Kidney capillary endothelial cell (primary cell): ENCODE measurements at regions not wholly inside any gene's neighbourhood (a gene's known extent, or its start where the extent isn't known, plus 50 kb on each side); places are given as distances from the start of the nearest gene placed in this dataset.
"Not testable (repeated sequence)": the region's sequence is repeated elsewhere in the genome, so short reads cannot be mapped to it uniquely, and the experiment has no call there.

ENCODE experiments used
- DNase-seq: peaks from one replicate; pipeline ENCODE4 v3.0.0-alpha.2; 2018; ENCODE audit warnings: low spot score

DNA sequence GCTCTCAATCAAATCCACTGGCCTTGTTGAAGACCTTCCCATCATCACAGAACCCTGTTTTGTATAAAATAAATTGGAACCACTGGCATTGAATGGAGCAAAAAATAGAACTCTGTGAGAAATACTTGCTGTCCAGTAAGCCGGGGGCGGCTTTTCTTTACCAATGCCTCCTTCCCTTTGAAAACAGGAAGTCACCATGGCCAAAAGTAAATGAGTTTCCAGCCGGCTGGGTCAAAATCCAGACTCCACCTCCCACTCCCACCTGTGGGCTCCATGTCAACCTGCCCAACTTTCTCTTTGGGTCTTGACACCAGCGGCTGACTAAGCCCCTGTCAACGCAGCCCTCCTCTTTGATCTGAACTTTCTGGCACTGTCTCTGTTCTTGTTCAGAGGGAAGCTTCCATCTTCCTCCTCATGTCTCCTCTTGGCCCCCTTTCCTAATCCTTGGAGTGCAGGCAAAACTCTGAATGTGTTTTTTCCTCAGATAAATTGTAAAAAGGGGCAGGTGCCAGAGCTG is 95.2 kb downstream of the TFAP2C start:
- no peak for DNase-seq

GRCh38 chr20:56730003-56730402 is 100.9 kb downstream of the TFAP2C start:
- DNase-seq = no peak

DNA sequence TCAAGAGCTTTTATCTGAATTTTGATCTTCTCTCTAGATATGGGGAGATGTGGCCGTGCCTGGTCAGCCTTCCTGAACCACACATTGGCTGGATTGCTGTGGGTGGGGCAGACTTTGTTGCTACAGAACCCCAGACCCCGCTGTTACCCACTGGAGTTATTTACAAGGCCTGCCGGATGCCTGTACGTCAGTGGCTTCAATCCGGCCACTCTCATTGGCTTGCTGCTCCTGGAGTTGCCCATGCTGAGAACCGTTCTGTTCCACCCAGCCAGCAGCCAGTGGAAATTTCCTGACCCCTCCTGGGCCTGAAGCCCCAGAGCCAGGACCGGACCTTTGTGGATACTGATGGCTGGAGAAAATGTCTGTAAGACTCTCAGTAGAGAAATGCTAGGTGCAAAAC is 101.9 kb downstream of the TFAP2C start:
- DNase-seq = no peak

- no peak for DNase-seq
Observed at GRCh38 chr20:56731476-56731875, 102.4 kb downstream of the TFAP2C start.

GRCh38 chr20:56733967-56734366 is 104.9 kb downstream of the TFAP2C start:
- DNase-seq = no peak

DNA sequence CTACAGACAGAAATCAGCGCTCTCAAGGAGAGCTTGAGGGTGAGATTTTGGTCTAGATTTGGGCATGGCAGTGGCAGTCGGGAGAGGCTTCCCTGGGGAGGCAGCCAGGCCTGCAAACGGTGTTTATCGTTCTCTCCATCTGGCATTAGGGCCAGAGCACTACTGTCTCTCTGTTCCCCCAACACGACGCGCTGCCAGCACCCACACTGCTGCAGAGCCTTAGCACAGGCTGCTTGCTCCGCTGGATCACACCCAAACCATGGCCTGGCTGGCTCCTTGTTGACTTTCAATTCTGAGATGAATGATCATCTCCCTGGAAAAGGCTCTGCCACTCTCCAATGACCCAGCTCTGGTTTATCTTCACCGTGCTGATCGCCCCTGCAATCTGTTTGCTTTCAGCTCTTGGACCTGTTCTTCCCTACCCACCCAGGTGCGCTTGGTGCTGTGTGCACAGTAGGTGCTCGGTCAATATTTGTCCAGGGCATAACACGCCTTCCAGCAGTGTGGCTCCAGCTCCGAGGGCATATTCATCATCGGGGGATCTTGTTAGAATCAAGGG is 106.1 kb downstream of the TFAP2C start:
- no peak for DNase-seq

DNA sequence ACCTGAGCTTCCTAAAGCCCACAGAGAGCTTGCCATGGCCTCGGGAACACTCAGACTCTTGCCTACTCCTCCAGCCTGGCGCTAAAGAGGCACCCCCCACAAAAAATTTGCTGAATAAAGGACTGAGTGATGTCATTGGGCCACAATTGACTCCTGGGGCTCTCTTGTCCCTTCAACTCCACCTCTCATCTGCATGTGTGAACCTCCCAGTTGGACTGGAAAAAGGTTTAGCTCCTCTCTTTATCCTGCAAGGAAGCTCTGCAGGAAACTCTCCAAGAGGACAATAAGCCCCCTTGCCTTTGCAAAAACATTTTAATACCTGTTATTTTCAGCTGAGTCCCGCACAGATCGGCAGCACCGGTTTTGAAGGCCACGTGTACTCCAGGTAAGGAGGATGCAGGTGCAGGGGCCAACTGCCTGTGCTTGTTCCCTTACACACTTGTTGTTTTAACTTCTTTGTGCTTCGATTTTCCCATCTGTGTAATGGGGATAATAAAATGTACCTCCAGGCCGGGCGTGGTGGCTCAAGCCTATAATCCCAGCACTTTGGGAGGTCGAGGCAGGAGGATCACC is 107.3 kb downstream of the TFAP2C start:
- no peak for DNase-seq

- not testable (repeated sequence) for DNase-seq
Observed at GRCh38 chr20:56744325-56744821, 115.3 kb downstream of the TFAP2C start.

DNA sequence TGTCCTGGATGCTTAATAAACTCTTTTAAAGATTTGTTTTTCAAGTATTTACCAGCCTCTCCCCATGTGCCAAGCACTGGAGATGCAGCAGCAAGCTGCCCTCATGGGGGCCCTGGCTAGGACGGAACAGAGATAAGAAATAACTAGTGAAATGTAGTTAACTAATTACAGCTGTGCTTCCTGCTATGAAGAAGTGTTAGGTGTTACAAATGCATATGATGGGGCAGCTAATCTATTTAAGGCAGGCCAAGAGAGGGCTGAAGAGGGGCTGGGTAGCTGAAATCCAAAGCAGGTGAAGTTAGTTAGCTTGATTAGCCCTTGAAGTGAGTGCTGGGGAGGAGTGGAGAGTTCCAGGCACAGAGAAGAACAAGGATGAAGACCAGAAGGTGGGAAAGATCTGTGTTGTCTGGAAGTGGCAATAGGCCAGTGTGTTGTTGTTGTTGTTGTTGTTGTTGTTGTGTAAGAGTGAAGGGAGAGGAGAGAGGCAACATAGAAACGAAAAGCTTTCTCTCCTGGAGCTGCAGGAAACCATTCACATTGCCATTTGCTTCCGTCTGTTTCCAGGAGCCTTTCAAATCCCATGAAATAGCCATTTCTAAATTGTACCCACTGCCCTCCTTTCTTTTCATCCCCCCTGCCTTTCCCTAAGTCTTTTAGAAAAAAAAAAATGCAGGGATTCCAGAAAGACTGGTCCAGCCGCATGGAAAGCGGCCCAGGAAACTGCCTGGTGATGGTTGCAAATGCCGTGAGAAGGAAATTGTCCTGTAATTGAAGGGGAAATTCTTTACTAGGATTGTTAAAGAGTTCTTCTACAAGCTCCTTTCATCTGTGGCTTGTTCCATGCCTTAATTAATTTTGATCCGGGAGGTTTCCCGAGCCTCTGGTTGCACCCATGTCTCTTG is 119.6 kb downstream of the TFAP2C start:
- no peak for DNase-seq

DNA sequence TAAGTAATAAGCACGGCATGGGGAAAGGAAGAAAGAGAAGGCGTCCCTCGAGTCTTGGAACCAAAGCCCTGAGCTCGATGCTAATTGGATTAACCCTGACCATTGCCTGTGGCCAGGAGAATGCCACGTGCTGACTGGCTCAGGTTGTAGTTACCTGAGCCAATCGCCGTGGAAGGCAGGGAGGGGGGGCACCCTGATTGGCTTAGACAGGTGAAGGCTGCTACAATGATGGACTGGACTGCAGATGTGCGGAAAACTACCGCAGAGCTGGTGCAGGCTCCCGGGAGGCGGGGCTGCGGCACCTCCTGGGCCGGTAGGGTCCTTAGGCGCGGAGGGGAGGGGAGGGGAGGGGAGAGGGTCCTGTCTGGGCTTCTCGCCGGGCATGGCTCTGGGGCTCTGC is 121.3 kb downstream of the TFAP2C start:
- DNase-seq = no peak

GRCh38 chr20:56752274-56752673 is 123.2 kb downstream of the TFAP2C start:
- DNase-seq = no peak

DNA sequence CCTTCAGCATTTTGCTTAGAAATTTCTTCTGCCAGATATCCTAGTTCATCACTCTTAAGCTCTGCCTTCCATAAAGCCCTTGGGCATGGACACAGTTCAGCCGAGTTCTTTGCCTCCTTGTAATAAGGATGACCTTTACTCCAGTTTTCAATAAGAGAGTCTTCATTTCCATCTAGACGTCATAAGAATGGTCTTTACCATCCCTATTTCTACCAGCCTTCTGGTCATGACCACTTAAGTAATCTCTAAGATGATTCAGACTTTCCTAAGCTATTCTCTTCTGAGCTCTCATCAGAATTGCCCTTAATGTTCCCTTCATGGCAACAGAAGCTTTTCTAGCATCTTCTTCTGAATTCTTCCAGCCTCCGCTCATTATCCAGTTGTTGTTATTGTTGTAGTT is 126.1 kb downstream of the TFAP2C start:
- DNase-seq = no peak

- DNase-seq = not testable (repeated sequence)
Observed at GRCh38 chr20:56756658-56757057, 127.6 kb downstream of the TFAP2C start.

GRCh38 chr20:56758706-56759105 is 129.6 kb downstream of the TFAP2C start:
- DNase-seq = no peak

GRCh38 chr20:56759741-56760278 is 130.7 kb downstream of the TFAP2C start:
- DNase-seq = no peak

DNA sequence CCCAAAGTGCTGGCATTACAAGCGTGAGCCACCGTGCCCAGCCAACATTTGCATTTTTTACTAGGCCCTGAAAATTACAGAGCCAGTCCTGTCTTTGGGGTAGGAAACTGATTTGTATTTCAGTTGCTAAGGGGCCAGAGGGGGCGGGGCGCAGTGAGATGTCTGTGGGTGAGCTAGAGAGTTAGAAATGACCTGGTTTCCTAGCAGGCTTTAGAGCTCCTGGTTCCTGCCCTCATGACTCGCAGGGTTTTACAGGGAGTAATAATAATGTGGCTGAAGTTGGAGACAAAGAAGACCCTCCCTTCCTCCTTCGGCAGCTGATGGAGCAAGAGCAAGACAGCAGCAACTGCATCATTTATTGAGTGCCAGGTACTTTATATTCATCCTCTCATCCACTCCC is 131.5 kb downstream of the TFAP2C start:
- no peak for DNase-seq

DNA sequence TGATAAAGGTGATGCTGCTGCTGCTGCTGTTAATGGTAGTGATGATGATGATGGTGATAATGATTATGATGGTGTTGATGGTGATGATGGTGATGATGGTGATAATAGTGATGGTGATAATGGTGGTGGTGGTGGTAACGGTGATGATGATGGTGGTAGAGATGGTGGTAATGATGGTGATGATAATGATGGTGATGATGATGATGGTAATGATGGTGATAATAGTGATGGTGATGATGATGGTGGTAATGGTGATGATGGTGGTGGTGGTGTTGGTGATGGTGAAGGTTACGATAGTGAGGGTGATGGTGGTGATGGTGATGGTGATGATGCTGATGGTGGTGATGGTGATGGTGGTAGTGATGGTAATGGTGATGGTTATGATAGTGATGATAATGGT is 132.3 kb downstream of the TFAP2C start:
- no peak for DNase-seq

- DNase-seq = no peak
Observed at GRCh38 chr20:56762401-56762800, 133.3 kb downstream of the TFAP2C start.

GRCh38 chr20:56762829-56763228 is 133.7 kb downstream of the TFAP2C start:
- no peak for DNase-seq

GRCh38 chr20:56764671-56765070 is 135.6 kb downstream of the TFAP2C start:
- no peak for DNase-seq

GRCh38 chr20:56765172-56766073 is 136.3 kb downstream of the TFAP2C start:
- DNase-seq = no peak

GRCh38 chr20:56766528-56766927 is 137.4 kb downstream of the TFAP2C start:
- no peak for DNase-seq
